CD8-positive, alpha-beta memory T cell (primary cell): ENCODE measurements at regions not wholly inside any gene's neighbourhood (a gene's known extent, or its start where the extent isn't known, plus 50 kb on each side); places are given as distances from the start of the nearest gene placed in this dataset.

Source experiments
- CTCF ChIA-PET: fragments of 350-600 bp; sonication (Branson Sonifier 250); formaldehyde crosslinking; loops from one replicate; lab custom pipeline; 2021; ENCODE audit warnings: antibody characterized with exemption; lab: Charles Lee
- POLR2A ChIA-PET: fragments of 350-600 bp; sonication (Branson Sonifier 250); formaldehyde crosslinking; loops from one replicate; lab custom pipeline; 2021; ENCODE audit warnings: antibody characterized with exemption; lab: Charles Lee
- DNase-seq, 5 donors: peaks; one replicate each; pipeline versions ENCODE4 v3.0.0 to v3.0.0-alpha.2; 2020 to 2022; ENCODE audit warnings: mixed read lengths in 1 of 5
- H3K27ac ChIP-seq: one replicate; pipeline ENCODE4 v1.7.0; 2013; ENCODE audit warnings: low read depth, mild to moderate bottlenecking, low read length, moderate library complexity
- H3K27me3 ChIP-seq: 2 replicates; pipeline ENCODE4 v1.7.0; 2013; ENCODE audit warnings: low read length, mild to moderate bottlenecking; ENCODE audit not compliant: insufficient read depth, poor library complexity, severe bottlenecking
- H3K36me3 ChIP-seq: 2 replicates; pipeline ENCODE4 v1.7.0; 2013; ENCODE audit warnings: mild to moderate bottlenecking, low read length, moderate library complexity; ENCODE audit not compliant: insufficient read depth
- H3K4me1 ChIP-seq: 2 replicates; pipeline ENCODE4 v1.7.0; 2013; ENCODE audit warnings: mild to moderate bottlenecking, low read length, moderate library complexity; ENCODE audit not compliant: insufficient read depth
- H3K4me3 ChIP-seq: 2 replicates; pipeline ENCODE4 v1.7.0; 2013; ENCODE audit warnings: mild to moderate bottlenecking, low read length
- H3K9me3 ChIP-seq: 2 replicates; pipeline ENCODE4 v1.7.0; 2013; ENCODE audit warnings: mild to moderate bottlenecking, low read length
- H3K27ac Mint-ChIP-seq, 8 donors: one replicate each; pipeline ENCODE4 v1.8.0; 2020 to 2021; ENCODE audit warnings: mixed read lengths in 8 of 8, mild to moderate bottlenecking in 6 of 8, inconsistent platforms in 3 of 8, moderate library complexity in 3 of 8
- H3K27me3 Mint-ChIP-seq, 2 donors: one replicate each; pipeline ENCODE4 v1.8.0; 2020 to 2021; ENCODE audit warnings: mixed read lengths in 2 of 2, mild to moderate bottlenecking in 1 of 2, moderate library complexity in 1 of 2
- H3K36me3 Mint-ChIP-seq, 3 donors: one replicate each; pipeline ENCODE4 v1.8.0; 2020 to 2021; ENCODE audit warnings: mixed read lengths in 3 of 3, inconsistent platforms in 1 of 3, mild to moderate bottlenecking in 1 of 3
- H3K4me1 Mint-ChIP-seq, 3 donors: one replicate each; pipeline ENCODE4 v1.8.0; 2020 to 2021; ENCODE audit warnings: mixed read lengths in 3 of 3, inconsistent platforms in 1 of 3, mild to moderate bottlenecking in 1 of 3
- H3K4me3 Mint-ChIP-seq, 7 donors: one replicate each; pipeline ENCODE4 v1.8.0; 2020 to 2021; ENCODE audit warnings: mixed read lengths in 7 of 7, mild to moderate bottlenecking in 6 of 7, moderate library complexity in 4 of 7, inconsistent platforms in 2 of 7
- H3K9me3 Mint-ChIP-seq, 5 donors: one replicate each; pipeline ENCODE4 v1.8.0; 2020 to 2022; ENCODE audit warnings: mixed read lengths in 5 of 5, mild to moderate bottlenecking in 3 of 5, moderate library complexity in 2 of 5, inconsistent platforms in 1 of 5

- H3K36me3 Mint-ChIP-seq: no peaks in the 10 kb centered on the region
- H3K4me3 Mint-ChIP-seq: no peak overlapping the region
- no peak overlapping the region for H3K27ac ChIP-seq
- DNase-seq: no peak
- no peak overlapping the region for H3K4me3 ChIP-seq
- H3K36me3 ChIP-seq: no peaks in the 10 kb centered on the region
- H3K27me3 ChIP-seq: no peaks in the 10 kb centered on the region
- POLR2A ChIA-PET: no interaction called here
- no peaks in the 10 kb centered on the region for H3K4me1 Mint-ChIP-seq
- no peaks in the 10 kb centered on the region for H3K4me1 ChIP-seq
- peaks cover 0 to 1% of the 10 kb centered on the region in 2 donors for H3K27me3 Mint-ChIP-seq
- no peak overlapping the region for H3K27ac Mint-ChIP-seq
- CTCF ChIA-PET: no interaction called here
- H3K9me3 ChIP-seq: no peaks in the 10 kb centered on the region
- H3K9me3 Mint-ChIP-seq: peaks cover 0 to 3% (median 0%) of the 10 kb centered on the region in 5 donors
Observed at GRCh38 chr18:78523850-78524249, 455.8 kb upstream of the SALL3 start.

GRCh38 chr18:78525366-78526111, 454.1 kb upstream of the SALL3 start:
- no peaks in the 10 kb centered on the region for H3K4me1 ChIP-seq
- no peak for DNase-seq
- ChIA-PET CTCF (no interaction called here), POLR2A (no interaction called here)
- H3K4me3 ChIP-seq: no peak overlapping the region
- Mint-ChIP-seq H3K4me3 (no peak overlapping the region), H3K27me3 (peaks cover 0 to 3% of the 10 kb centered on the region in 2 donors), H3K27ac (no peak overlapping the region), H3K36me3 (no peaks in the 10 kb centered on the region), H3K9me3 (peaks cover 0 to 3% (median 0%) of the 10 kb centered on the region in 5 donors), H3K4me1 (no peaks in the 10 kb centered on the region)
- no peaks in the 10 kb centered on the region for H3K36me3 ChIP-seq
- no peaks in the 10 kb centered on the region for H3K9me3 ChIP-seq
- H3K27me3 ChIP-seq: no peaks in the 10 kb centered on the region
- no peak overlapping the region for H3K27ac ChIP-seq

- CTCF ChIA-PET: no interaction called here
- Histone ChIP-seq H3K4me1 (no peaks in the 10 kb centered on the region), H3K9me3 (no peaks in the 10 kb centered on the region), H3K27ac (no peak overlapping the region), H3K36me3 (no peaks in the 10 kb centered on the region), H3K4me3 (no peak overlapping the region), H3K27me3 (no peaks in the 10 kb centered on the region)
- POLR2A ChIA-PET: no interaction called here
- no peak overlapping the region for H3K4me3 Mint-ChIP-seq
- H3K36me3 Mint-ChIP-seq: no peaks in the 10 kb centered on the region
- peaks cover 0 to 2% of the 10 kb centered on the region in 2 donors for H3K27me3 Mint-ChIP-seq
- no peaks in the 10 kb centered on the region for H3K4me1 Mint-ChIP-seq
- H3K9me3 Mint-ChIP-seq: peaks cover 0 to 3% (median 0%) of the 10 kb centered on the region in 5 donors
- H3K27ac Mint-ChIP-seq: no peak overlapping the region
- no peak for DNase-seq
Observed at GRCh38 chr18:78526275-78526674, 453.3 kb upstream of the SALL3 start.

GRCh38 chr18:78526923-78527711, 452.5 kb upstream of the SALL3 start:
- Histone ChIP-seq H3K4me1 (no peaks in the 10 kb centered on the region), H3K27ac (no peak overlapping the region), H3K27me3 (no peaks in the 10 kb centered on the region), H3K36me3 (no peaks in the 10 kb centered on the region), H3K9me3 (no peaks in the 10 kb centered on the region), H3K4me3 (no peak overlapping the region)
- ChIA-PET CTCF (no interaction called here), POLR2A (no interaction called here)
- Mint-ChIP-seq H3K27me3 (peaks cover 0 to 2% of the 10 kb centered on the region in 2 donors), H3K36me3 (no peaks in the 10 kb centered on the region), H3K9me3 (peaks cover 0 to 3% (median 0%) of the 10 kb centered on the region in 5 donors), H3K27ac (no peak overlapping the region), H3K4me3 (no peak overlapping the region), H3K4me1 (no peaks in the 10 kb centered on the region)
- DNase-seq: no peak

- ChIA-PET POLR2A (no interaction called here), CTCF (interaction anchor here (1.0 kb wide), 1 partner anchor 11 kb away, joined by 3 read pairs; no protein-coding TSS in a partner anchor)
- H3K27ac ChIP-seq: no peak overlapping the region
- no peak overlapping the region for H3K27ac Mint-ChIP-seq
- no peaks in the 10 kb centered on the region for H3K36me3 ChIP-seq
- H3K9me3 Mint-ChIP-seq: peaks cover 0 to 1% (median 0%) of the 10 kb centered on the region in 5 donors
- H3K4me1 Mint-ChIP-seq: no peaks in the 10 kb centered on the region
- H3K4me3 Mint-ChIP-seq: no peak overlapping the region
- H3K4me3 ChIP-seq: no peak overlapping the region
- H3K36me3 Mint-ChIP-seq: no peaks in the 10 kb centered on the region
- no peaks in the 10 kb centered on the region for H3K4me1 ChIP-seq
- no peak for DNase-seq
- no peaks in the 10 kb centered on the region for H3K9me3 ChIP-seq
- no peaks in the 10 kb centered on the region for H3K27me3 ChIP-seq
- H3K27me3 Mint-ChIP-seq: peaks cover 0 to 2% of the 10 kb centered on the region in 2 donors
Observed at GRCh38 chr18:78527984-78528383, 451.6 kb upstream of the SALL3 start.

- peak overlapping the region in 1 of 8 donors; percentile 40 for H3K27ac Mint-ChIP-seq
- DNase-seq: no peak
- H3K27me3 ChIP-seq: no peaks in the 10 kb centered on the region
- no peaks in the 10 kb centered on the region for H3K36me3 ChIP-seq
- H3K9me3 Mint-ChIP-seq: no peaks in the 10 kb centered on the region
- no peaks in the 10 kb centered on the region for H3K9me3 ChIP-seq
- no peaks in the 10 kb centered on the region for H3K4me1 Mint-ChIP-seq
- CTCF ChIA-PET: interaction anchor here (1.0 kb wide), 1 partner anchor 10 kb away, joined by 3 read pairs; no protein-coding TSS in a partner anchor
- peaks cover 0 to 2% of the 10 kb centered on the region in 2 donors for H3K27me3 Mint-ChIP-seq
- H3K36me3 Mint-ChIP-seq: no peaks in the 10 kb centered on the region
- no peak overlapping the region for H3K27ac ChIP-seq
- no peak overlapping the region for H3K4me3 ChIP-seq
- H3K4me3 Mint-ChIP-seq: no peak overlapping the region
- POLR2A ChIA-PET: no interaction called here
- no peaks in the 10 kb centered on the region for H3K4me1 ChIP-seq
Observed at GRCh38 chr18:78528411-78529258, 451.0 kb upstream of the SALL3 start.

GRCh38 chr18:78531637-78532036, 448.0 kb upstream of the SALL3 start:
- Histone ChIP-seq H3K9me3 (no peaks in the 10 kb centered on the region), H3K36me3 (no peaks in the 10 kb centered on the region), H3K27me3 (no peaks in the 10 kb centered on the region), H3K4me3 (no peak overlapping the region), H3K27ac (no peak overlapping the region), H3K4me1 (no peaks in the 10 kb centered on the region)
- Mint-ChIP-seq H3K4me1 (no peaks in the 10 kb centered on the region), H3K9me3 (no peaks in the 10 kb centered on the region), H3K4me3 (no peak overlapping the region), H3K36me3 (no peaks in the 10 kb centered on the region), H3K27me3 (peaks cover 4% of the 10 kb centered on the region in 2 donors), H3K27ac (no peak overlapping the region)
- POLR2A ChIA-PET: no interaction called here
- CTCF ChIA-PET: no interaction called here
- DNase-seq: no peak
